PC-9 (cell line): ENCODE measurements at regions not wholly inside any gene's neighbourhood (a gene's known extent, or its start where the extent isn't known, plus 50 kb on each side); places are given as distances from the start of the nearest gene placed in this dataset.
"Not testable (repeated sequence)": the region's sequence is repeated elsewhere in the genome, so short reads cannot be mapped to it uniquely, and the experiment has no call there.

Experiments
- CTCF ChIP-seq: fragments of 200-600 bp; sonication (generic); conservative IDR thresholded peaks from 2 replicates; pipeline ENCODE4 v1.6.1; 2017; ENCODE audit warnings: mixed run types, antibody characterized with exemption, mild to moderate bottlenecking, moderate library complexity
- EZH2 ChIP-seq: fragments of 200-600 bp; sonication (generic); IDR thresholded peaks from 2 replicates; pipeline ENCODE4 v1.8.0; 2017; ENCODE audit warnings: antibody characterized with exemption, low read depth

DNA sequence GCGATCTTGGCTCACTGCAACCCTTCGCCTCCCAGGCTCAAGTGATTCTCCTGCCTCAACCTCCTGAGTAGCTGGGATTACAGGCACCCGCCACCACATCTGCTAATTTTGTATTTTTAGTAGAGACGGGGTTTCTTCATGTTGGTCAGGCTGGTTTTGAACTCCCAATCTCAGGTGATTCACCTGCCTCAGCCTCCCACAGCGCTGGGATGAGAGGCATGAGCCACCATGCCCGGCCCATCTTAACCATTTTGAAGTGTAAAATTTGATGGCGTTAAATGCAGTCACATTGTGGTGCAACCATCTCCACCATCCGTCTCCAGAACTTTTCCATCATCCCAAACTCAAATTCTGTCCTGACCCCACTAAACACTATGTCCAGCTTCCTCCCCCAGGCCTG, 61.8 kb upstream of the METTL9 start:
- TF ChIP-seq CTCF, EZH2: not testable (repeated sequence)
